Heart left ventricle (tissue), 13 donors: ENCODE measurements at regions not wholly inside any gene's neighbourhood (a gene's known extent, or its start where the extent isn't known, plus 50 kb on each side); places are given as distances from the start of the nearest gene placed in this dataset.

Source experiments
- CTCF ChIP-seq, 12 donors: fragments of 200-600 bp; sonication (generic) in 4 of 12; IDR thresholded peaks; one replicate each; pipeline versions ENCODE4 v1.5.0 to v1.8.0; 2018 to 2022; ENCODE audit warnings: antibody characterized with exemption in 12 of 12, mild to moderate bottlenecking in 5 of 12
- POLR2A ChIP-seq, 2 donors: fragments of 450-650 bp; IDR thresholded peaks; one replicate each; pipeline ENCODE4 v1.6.1; 2017; ENCODE audit warnings: antibody characterized with exemption in 2 of 2, mild to moderate bottlenecking in 2 of 2, moderate library complexity in 2 of 2
- donor health status: ischemic (EF 13 %, LVEDD 7.1; RV severe dilation, severe dysfunction).
- donor health status: DM: no; HTN: yes; CAD: no.
- donor health status: DM: no; HTN: no; CAD: no.
- donor health status: ischemic (EF 25% LVEDD 6.9; RV normal size, moderate dysfunction).
- donor health status: ischemic (EF 25% LVEDD 5.7; RV mildly dilated, moderate dysfunction).
- donor health status: ischemic (EF 35%, LVEDD 5.7; RV mildly dilated, moderate dysfunction).
- donor health status: nonischemic (EF 11% LVEDD 7.7; RV severe dilation, severe dysfunction).
- donor health status: DM: yes; HTN: yes; CAD: no.
- donor health status: PGD.
- donor health status: ischemic (EF 29% LVEDD 5.4; RV normal size, mild dysfunction).
- donor health status: nonischemic (EF 23%, LVEDD 6.1; RV moderate dilation, normal function).

DNA sequence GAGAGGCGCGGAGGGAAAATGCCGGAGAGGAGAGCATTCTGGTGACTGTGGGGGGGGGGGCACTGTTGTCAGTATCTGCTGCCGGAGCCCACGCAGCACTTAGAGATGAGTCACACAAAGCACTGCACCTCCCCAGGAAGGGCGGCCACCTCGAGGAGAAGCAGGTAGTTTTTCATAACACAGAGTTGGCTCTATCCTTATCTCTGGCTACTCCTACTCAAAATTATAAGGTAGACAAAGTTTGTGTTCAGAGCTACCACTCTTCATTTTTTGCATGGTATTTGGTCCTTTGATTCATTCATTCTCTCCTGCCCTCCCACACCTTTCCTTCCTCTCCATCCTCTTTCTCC, 76.2 kb upstream of the SCOC start:
- TF ChIP-seq CTCF (IDR thresholded peaks at IDR 0.05) (no peak), POLR2A (IDR thresholded peaks at IDR 0.05) (no peak)
